ENCODE measurements at regions not wholly inside any gene's neighbourhood (a gene's known extent, or its start where the extent isn't known, plus 50 kb on each side); places are given as distances from the start of the nearest gene placed in this dataset.

- TF ChIP-seq CTCF (IDR thresholded peaks at IDR 0.05; ENCODE audit: insufficient read depth, low read length, poor library complexity, severe bottlenecking): no peak
- Histone ChIP-seq H3K36me3 (ENCODE audit: control insufficient read depth, insufficient read depth, low read length) (no peaks in the 10 kb centered on the region), H3K4me3 (ENCODE audit: low read depth, low read length) (no peak overlapping the region), H3K27me3 (ENCODE audit: control insufficient read depth, insufficient read depth, low read length) (no peaks in the 10 kb centered on the region)
- no peak for DNase-seq (ENCODE audit: low read depth)
Measured at GRCh38 chr13:34847766-34848165, 94.3 kb upstream of the NBEA start.

- DNase-seq (ENCODE audit: low read depth): no peak
- H3K27me3 ChIP-seq (ENCODE audit: control insufficient read depth, insufficient read depth, low read length): no peaks in the 10 kb centered on the region
- H3K36me3 ChIP-seq (ENCODE audit: control insufficient read depth, insufficient read depth, low read length): no peaks in the 10 kb centered on the region
Measured at GRCh38 chr13:34849406-34849805, 92.7 kb upstream of the NBEA start.

GRCh38 chr13:34853161-34853560, 88.9 kb upstream of the NBEA start:
- Histone ChIP-seq H3K36me3 (ENCODE audit: control insufficient read depth, insufficient read depth, low read length) (no peaks in the 10 kb centered on the region), H3K27me3 (ENCODE audit: control insufficient read depth, insufficient read depth, low read length) (no peaks in the 10 kb centered on the region), H3K4me3 (ENCODE audit: low read depth, low read length) (no peak overlapping the region)
- no peak for TF ChIP-seq CTCF (IDR thresholded peaks at IDR 0.05; ENCODE audit: insufficient read depth, low read length, poor library complexity, severe bottlenecking)
- DNase-seq (ENCODE audit: low read depth): no peak

More at GRCh38 chr13:34849406-34849805, 92.7 kb upstream of the NBEA start:
- H3K4me3 ChIP-seq (ENCODE audit: low read depth, low read length): no peak overlapping the region
- TF ChIP-seq CTCF (IDR thresholded peaks at IDR 0.05; ENCODE audit: insufficient read depth, low read length, poor library complexity, severe bottlenecking): no peak

GRCh38 chr13:34857558-34858325, 84.3 kb upstream of the NBEA start:
- no peaks in the 10 kb centered on the region for H3K36me3 ChIP-seq (ENCODE audit: control insufficient read depth, insufficient read depth, low read length)
- no peak for DNase-seq (ENCODE audit: low read depth)
- no peaks in the 10 kb centered on the region for H3K27me3 ChIP-seq (ENCODE audit: control insufficient read depth, insufficient read depth, low read length)

GRCh38 chr13:34862311-34862710, 79.8 kb upstream of the NBEA start:
- DNase-seq (ENCODE audit: low read depth): no peak
- no peak for TF ChIP-seq CTCF (IDR thresholded peaks at IDR 0.05; ENCODE audit: insufficient read depth, low read length, poor library complexity, severe bottlenecking)
- H3K36me3 ChIP-seq (ENCODE audit: control insufficient read depth, insufficient read depth, low read length): no peaks in the 10 kb centered on the region
- H3K27me3 ChIP-seq (ENCODE audit: control insufficient read depth, insufficient read depth, low read length): no peaks in the 10 kb centered on the region
- no peak overlapping the region for H3K4me3 ChIP-seq (ENCODE audit: low read depth, low read length)

More at GRCh38 chr13:34857558-34858325, 84.3 kb upstream of the NBEA start:
- no peak for TF ChIP-seq CTCF (IDR thresholded peaks at IDR 0.05; ENCODE audit: insufficient read depth, low read length, poor library complexity, severe bottlenecking)
- no peak overlapping the region for H3K4me3 ChIP-seq (ENCODE audit: low read depth, low read length)

- no peak overlapping the region for H3K4me3 ChIP-seq (ENCODE audit: low read depth, low read length)
- no peak for TF ChIP-seq CTCF (IDR thresholded peaks at IDR 0.05; ENCODE audit: insufficient read depth, low read length, poor library complexity, severe bottlenecking)
- DNase-seq (ENCODE audit: low read depth): no peak
- H3K36me3 ChIP-seq (ENCODE audit: control insufficient read depth, insufficient read depth, low read length): no peaks in the 10 kb centered on the region
- H3K27me3 ChIP-seq (ENCODE audit: control insufficient read depth, insufficient read depth, low read length): no peaks in the 10 kb centered on the region
Measured at GRCh38 chr13:34862716-34863115, 79.4 kb upstream of the NBEA start.

Data from kidney epithelial cell (primary cell).